ENCODE measurements at regions not wholly inside any gene's neighbourhood (a gene's known extent, or its start where the extent isn't known, plus 50 kb on each side); places are given as distances from the start of the nearest gene placed in this dataset.

DNA sequence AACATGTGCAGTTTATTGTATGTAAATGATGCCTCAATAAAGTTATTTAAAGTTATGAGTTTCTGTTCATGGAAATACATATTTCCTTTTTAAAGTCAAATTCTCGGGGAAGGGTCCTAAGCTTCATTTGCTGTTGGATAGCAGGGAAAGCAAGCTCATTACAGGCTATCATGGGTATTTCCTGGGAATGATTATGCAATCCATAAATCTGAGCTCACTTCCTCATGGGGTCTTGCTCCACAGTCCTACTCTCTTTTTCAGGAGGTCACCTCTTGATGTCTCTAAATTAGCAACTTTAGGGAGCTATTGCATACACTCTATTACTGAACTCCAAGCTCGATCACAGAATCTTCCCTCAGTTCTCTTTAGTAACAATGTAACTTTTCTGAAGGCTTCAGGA is 69.9 kb upstream of the TP63 start:
- TF ChIP-seq REST (IDR thresholded peaks at IDR 0.05) (no peak), CTCF (IDR thresholded peaks at IDR 0.05; ENCODE audit: low read depth, low read length, missing input control) (no peak), EGR1 (IDR thresholded peaks at IDR 0.05; ENCODE audit: low read depth in 2 of 2) (no peak), JUND (IDR thresholded peaks at IDR 0.05) (no peak), HNF4G (IDR thresholded peaks at IDR 0.05) (no peak), MAX (IDR thresholded peaks at IDR 0.05) (no peak)
- TF ChIP-seq, protein P1, sequence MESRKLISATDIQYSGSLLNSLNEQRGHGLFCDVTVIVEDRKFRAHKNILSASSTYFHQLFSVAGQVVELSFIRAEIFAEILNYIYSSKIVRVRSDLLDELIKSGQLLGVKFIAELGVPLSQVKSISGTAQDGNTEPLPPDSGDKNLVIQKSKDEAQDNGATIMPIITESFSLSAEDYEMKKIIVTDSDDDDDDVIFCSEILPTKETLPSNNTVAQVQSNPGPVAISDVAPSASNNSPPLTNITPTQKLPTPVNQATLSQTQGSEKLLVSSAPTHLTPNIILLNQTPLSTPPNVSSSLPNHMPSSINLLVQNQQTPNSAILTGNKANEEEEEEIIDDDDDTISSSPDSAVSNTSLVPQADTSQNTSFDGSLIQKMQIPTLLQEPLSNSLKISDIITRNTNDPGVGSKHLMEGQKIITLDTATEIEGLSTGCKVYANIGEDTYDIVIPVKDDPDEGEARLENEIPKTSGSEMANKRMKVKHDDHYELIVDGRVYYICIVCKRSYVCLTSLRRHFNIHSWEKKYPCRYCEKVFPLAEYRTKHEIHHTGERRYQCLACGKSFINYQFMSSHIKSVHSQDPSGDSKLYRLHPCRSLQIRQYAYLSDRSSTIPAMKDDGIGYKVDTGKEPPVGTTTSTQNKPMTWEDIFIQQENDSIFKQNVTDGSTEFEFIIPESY (IDR thresholded peaks at IDR 0.05): no peak
- TF ChIP-seq, protein P2, sequence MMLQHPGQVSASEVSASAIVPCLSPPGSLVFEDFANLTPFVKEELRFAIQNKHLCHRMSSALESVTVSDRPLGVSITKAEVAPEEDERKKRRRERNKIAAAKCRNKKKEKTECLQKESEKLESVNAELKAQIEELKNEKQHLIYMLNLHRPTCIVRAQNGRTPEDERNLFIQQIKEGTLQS (IDR thresholded peaks at IDR 0.05): no peak

Measured in liver (tissue), 3 donors.